SKM-1 (cell line): ENCODE measurements at regions not wholly inside any gene's neighbourhood (a gene's known extent, or its start where the extent isn't known, plus 50 kb on each side); places are given as distances from the start of the nearest gene placed in this dataset.

Experiments used
- DNase-seq: peaks from one replicate; lab custom pipeline; 2025; ENCODE audit not compliant: unreplicated experiment; lab: John Stamatoyannopoulos, UW

GRCh38 chr5:158559066-158559465 lies 540.6 kb downstream of the EBF1 start:
- DNase-seq, result no peak

- DNase-seq, result no peak
These were observed 545.8 kb downstream of the EBF1 start for GRCh38 chr5:158553962-158554336.

- no peak for DNase-seq
These were observed 546.3 kb downstream of the EBF1 start for GRCh38 chr5:158553195-158553961.

- no peak for DNase-seq
These were observed 547.5 kb downstream of the EBF1 start for GRCh38 chr5:158552241-158552640.

- no peak for DNase-seq
These were observed 550.4 kb downstream of the EBF1 start for GRCh38 chr5:158549311-158549710.

- no peak for DNase-seq
These were observed 553.0 kb downstream of the EBF1 start for GRCh38 chr5:158546748-158547147.

- DNase-seq, result no peak
These were observed 553.7 kb downstream of the EBF1 start for GRCh38 chr5:158545949-158546530.

GRCh38 chr5:158544388-158545339 lies 555.1 kb downstream of the EBF1 start:
- DNase-seq, result no peak

- DNase-seq, result no peak
These were observed 556.0 kb downstream of the EBF1 start for GRCh38 chr5:158543539-158544387.

GRCh38 chr5:158541536-158542297 lies 558.0 kb downstream of the EBF1 start:
- DNase-seq, result no peak

- DNase-seq, result no peak
These were observed 561.1 kb downstream of the EBF1 start for GRCh38 chr5:158538506-158539074.

GRCh38 chr5:158537366-158537765 lies 562.4 kb downstream of the EBF1 start:
- no peak for DNase-seq

GRCh38 chr5:158534203-158534602 lies 565.5 kb downstream of the EBF1 start:
- DNase-seq, result no peak

GRCh38 chr5:158532739-158533138 lies 567.0 kb downstream of the EBF1 start:
- no peak for DNase-seq

GRCh38 chr5:158531860-158532259 lies 567.9 kb downstream of the EBF1 start:
- DNase-seq, result no peak

- no peak for DNase-seq
These were observed 569.6 kb downstream of the EBF1 start for GRCh38 chr5:158530115-158530514.

GRCh38 chr5:158529454-158529853 lies 570.3 kb downstream of the EBF1 start:
- no peak for DNase-seq

GRCh38 chr5:158525663-158526062 lies 574.1 kb downstream of the EBF1 start:
- DNase-seq, result no peak

- no peak for DNase-seq
These were observed 575.6 kb downstream of the EBF1 start for GRCh38 chr5:158524070-158524469.

GRCh38 chr5:158522776-158523175 lies 576.9 kb downstream of the EBF1 start:
- no peak for DNase-seq
